NCI-H345 (cell line): ENCODE measurements at regions not wholly inside any gene's neighbourhood (a gene's known extent, or its start where the extent isn't known, plus 50 kb on each side); places are given as distances from the start of the nearest gene placed in this dataset.

Experiments used
- DNase-seq: peaks from one replicate; lab custom pipeline; 2025; lab: John Stamatoyannopoulos, UW

GRCh38 chr10:10642189-10642588, 375.5 kb upstream of the CELF2 start:
- no peak for DNase-seq

DNA sequence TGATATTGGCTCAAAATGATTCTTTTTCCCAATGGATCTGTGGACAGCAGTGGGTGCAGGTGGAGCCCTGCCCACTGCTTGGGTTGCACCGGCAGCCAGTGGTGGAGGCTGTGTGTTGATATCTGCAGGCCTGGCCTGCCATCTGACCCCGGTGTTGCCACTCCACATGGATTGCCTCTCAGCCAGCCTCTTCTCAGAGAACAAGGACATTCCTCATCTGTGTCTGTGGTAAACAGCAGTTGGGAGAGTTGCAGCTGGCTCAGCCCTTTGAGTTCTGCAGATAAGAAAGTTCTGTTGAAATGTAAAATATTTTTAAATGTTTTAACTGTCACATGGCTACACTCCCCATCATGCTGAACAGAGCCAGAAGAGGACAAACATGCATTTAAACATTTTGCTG, 374.9 kb upstream of the CELF2 start:
- no peak for DNase-seq

- DNase-seq, result peak; percentile 28
These were observed 373.5 kb upstream of the CELF2 start for GRCh38 chr10:10644008-10644646.

- peak; percentile 67 for DNase-seq
These were observed 372.8 kb upstream of the CELF2 start for GRCh38 chr10:10644676-10645385.

DNA sequence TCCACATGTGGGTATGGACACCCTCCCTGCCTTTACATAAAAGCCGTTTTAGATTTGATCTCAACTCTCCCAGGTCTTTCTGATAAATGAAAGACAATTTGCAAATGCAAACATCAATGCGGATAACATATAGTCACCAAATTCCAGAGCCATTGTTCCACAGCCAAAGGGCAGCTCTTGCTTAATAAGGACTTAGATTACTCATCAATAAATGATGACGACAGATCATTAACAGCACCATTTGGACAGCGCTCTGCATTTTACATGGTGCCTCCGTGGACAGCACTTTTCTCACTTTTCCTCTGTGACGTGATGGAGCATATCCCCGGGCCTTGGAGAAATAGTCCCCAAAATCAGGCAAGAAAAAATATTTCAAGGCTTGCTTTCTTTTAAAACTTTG, 370.3 kb upstream of the CELF2 start:
- no peak for DNase-seq

DNA sequence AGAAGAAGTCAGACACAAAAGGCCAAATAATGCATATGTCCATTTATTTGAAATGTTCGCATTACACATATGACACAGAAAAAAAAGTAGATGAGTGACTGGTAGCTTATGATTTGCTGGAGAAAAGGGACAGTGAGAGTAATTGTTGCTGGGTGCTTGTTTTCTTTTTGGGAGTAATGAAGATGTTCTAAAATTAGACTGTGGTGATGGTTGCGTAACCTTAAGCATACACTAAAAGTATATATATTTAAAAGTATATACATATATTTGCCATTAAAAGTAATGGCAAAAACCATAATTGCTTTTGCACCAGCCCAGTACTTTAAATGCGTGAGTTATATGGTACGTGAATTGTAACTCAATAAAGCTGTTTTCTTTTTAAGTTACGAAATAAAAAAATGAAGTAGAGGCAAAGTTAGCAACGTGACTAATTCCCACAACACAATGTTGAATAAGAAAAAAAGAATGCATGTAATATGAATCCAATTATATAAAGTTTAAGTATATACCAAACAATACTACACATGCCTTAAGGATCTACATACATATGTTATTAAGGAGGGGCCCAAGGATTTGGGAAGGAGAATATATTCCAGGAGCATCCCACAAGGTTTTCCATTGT, 360.4 kb upstream of the CELF2 start:
- no peak for DNase-seq

GRCh38 chr10:10658172-10658785, 359.4 kb upstream of the CELF2 start:
- no peak for DNase-seq

GRCh38 chr10:10660054-10660453, 357.6 kb upstream of the CELF2 start:
- no peak for DNase-seq

- no peak for DNase-seq
These were observed 356.5 kb upstream of the CELF2 start for GRCh38 chr10:10661176-10661575.

- no peak for DNase-seq
These were observed 354.8 kb upstream of the CELF2 start for GRCh38 chr10:10662716-10663408.

DNA sequence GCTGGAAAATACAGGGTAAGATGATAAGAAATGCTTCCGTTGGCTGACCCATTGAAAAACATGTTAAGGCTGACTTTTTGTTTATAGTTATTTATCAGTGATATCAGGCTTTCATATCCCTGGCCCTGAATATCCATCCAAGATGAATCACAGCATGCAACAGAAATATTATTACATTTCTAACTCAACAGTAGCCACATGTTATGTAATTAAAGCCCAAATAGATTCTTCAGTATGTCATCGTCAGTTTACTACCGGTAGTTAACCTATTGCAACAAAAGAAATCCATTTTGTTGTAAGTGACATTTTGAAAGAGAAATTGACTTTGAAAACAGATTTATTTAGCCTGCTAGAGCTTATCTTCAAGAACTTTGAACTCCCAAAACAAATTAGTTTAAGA, 354.1 kb upstream of the CELF2 start:
- DNase-seq, result no peak

- DNase-seq, result no peak
These were observed 351.9 kb upstream of the CELF2 start for GRCh38 chr10:10665750-10666149.

- DNase-seq, result no peak
These were observed 350.2 kb upstream of the CELF2 start for GRCh38 chr10:10667466-10667865.

- DNase-seq, result no peak
These were observed 340.7 kb upstream of the CELF2 start for GRCh38 chr10:10676972-10677371.

DNA sequence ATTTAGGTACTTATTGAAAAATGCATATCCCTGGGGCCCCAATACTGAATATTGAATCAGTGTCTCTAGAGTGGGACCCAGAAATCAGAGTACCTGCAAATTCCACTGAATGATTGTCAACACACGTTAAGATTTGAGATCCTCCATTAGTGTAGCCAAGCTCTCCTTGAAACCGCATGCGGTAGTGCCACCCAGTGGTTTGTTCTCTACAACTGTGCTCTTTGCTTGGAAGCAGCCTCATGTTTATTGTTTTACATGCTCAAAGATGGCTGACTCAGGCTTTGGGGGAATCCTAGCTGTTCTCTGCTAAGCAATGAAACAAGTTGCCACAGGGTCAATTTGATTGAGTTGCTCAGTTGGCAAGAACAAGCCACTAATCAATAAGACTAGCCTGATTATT, 340.2 kb upstream of the CELF2 start:
- peak; percentile 23 for DNase-seq

DNA sequence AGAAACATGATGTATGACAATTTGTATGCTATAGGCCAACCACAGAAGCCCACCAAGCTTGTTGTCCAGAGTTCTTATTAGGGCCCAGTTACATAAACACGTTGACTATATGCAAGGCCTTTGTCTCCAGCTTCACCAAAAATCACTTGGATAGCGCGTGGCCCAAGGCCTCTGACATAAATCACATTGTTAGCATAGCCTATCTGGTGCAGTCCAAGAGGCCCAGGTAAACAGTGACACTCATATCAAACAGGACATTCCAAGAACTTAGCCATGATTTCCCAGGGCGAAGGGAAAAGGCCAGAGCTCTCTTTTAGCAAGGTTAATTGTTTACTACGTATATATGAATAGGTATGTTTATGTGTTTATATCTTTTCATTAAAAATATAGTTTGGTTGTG, 337.2 kb upstream of the CELF2 start:
- DNase-seq, result no peak

- no peak for DNase-seq
These were observed 332.7 kb upstream of the CELF2 start for GRCh38 chr10:10684972-10685371.

DNA sequence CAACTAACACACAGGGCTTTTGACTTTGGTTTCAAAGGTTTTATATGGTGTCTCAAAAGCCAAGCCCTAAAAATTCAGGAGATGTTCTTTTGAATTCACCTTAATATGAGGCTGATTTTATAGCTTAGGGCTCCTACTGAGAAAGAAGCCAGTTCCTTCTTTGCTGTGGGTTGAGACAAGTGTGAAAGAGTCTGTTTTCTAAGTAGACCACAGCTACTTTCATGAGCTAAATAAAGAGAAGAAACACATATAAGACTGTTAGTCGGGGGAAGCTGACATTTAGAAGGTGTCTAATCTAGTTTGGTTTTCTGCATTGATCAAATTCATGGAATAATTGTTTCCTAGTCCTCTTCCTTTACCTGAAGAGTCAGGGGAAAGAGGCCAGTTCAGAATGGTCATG, 332.1 kb upstream of the CELF2 start:
- DNase-seq, result no peak

GRCh38 chr10:10687751-10688150, 329.9 kb upstream of the CELF2 start:
- no peak for DNase-seq

- no peak for DNase-seq
These were observed 318.2 kb upstream of the CELF2 start for GRCh38 chr10:10699427-10699826.

DNA sequence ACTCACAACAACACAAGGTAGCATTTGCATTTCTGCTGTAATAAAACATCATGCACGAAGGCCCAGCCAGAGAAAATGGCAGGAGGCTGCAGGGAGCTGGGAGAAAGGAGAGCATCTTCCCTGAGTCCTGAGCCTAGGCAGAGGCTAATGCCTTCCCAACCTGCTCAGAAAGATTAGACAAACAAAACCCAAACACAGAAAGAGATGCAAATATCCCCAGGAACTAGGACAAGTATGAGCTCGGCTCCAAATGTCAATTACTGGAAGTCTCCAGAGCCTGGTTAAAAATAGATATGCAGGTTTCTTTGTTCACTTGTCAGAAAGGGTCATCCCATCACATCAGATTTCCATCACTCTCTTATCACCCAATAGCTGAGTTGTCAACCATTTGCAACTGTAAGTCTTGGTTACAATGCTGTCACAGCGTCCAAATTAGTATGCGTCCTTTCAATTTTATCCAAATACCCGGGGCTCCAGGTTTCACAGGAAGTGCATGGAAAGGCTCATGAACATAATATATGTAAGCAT, 316.5 kb upstream of the CELF2 start:
- DNase-seq, result no peak

GRCh38 chr10:10702211-10702610, 315.5 kb upstream of the CELF2 start:
- no peak for DNase-seq
